ENCODE measurements at regions not wholly inside any gene's neighbourhood (a gene's known extent, or its start where the extent isn't known, plus 50 kb on each side); places are given as distances from the start of the nearest gene placed in this dataset.

DNA sequence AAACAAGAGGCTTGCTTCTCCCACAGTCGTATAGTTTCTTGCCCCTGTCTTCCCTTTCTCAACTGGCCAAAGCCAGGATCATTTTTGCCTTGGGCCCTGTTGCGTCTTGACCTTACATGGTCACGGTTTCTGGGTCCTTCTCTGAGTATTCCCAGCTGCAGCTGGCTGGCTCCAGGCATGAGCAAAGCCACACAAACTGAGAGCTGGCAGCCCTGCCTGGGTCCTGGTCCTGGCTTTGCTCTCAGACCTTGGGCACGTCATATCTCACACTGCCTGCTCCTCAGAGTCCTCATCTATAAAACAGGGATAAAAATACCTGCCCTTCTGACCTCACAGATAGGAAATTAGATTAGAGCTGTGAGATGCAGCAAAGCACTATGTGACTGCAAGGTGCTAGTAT, 277.6 kb downstream of the CBLN1 start:
- Histone ChIP-seq H3K27me3 (no peaks in the 10 kb centered on the region), H3K9me3 (no peaks in the 10 kb centered on the region), H3K36me3 (no peaks in the 10 kb centered on the region), H3K27ac (no peak overlapping the region), H3K4me3 (no peak overlapping the region), H3K4me1 (no peaks in the 10 kb centered on the region)
- ATAC-seq, result no peak
- no peak for DNase-seq
- intact Hi-C loops (cut with DNase I), result no loop called here
- TF ChIP-seq, protein P1, sequence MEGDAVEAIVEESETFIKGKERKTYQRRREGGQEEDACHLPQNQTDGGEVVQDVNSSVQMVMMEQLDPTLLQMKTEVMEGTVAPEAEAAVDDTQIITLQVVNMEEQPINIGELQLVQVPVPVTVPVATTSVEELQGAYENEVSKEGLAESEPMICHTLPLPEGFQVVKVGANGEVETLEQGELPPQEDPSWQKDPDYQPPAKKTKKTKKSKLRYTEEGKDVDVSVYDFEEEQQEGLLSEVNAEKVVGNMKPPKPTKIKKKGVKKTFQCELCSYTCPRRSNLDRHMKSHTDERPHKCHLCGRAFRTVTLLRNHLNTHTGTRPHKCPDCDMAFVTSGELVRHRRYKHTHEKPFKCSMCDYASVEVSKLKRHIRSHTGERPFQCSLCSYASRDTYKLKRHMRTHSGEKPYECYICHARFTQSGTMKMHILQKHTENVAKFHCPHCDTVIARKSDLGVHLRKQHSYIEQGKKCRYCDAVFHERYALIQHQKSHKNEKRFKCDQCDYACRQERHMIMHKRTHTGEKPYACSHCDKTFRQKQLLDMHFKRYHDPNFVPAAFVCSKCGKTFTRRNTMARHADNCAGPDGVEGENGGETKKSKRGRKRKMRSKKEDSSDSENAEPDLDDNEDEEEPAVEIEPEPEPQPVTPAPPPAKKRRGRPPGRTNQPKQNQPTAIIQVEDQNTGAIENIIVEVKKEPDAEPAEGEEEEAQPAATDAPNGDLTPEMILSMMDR (IDR thresholded peaks at IDR 0.05), result no peak

DNA sequence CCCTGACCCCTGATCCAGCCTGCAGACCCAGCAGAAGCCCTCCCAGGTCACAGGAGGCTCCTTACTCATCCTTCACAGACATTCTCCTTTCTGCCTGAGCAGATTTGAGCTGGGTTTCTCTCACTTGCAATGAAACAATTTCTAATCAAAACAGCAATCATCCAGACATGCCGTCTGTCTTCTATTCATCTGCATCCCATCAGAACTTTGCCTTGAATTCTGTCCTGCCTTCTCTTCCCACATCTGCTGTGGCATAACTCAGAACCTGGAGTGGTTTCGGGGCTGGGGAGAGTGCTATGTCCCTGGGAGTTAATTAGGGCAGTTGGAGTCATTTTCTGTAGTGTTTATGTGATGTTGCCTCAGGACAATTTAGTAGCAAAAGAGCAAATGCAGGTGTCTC, 278.6 kb downstream of the CBLN1 start:
- TF ChIP-seq, protein P1 (IDR thresholded peaks at IDR 0.05), result no peak
- no peaks in the 10 kb centered on the region for H3K9me3 ChIP-seq
- no peak for DNase-seq
- ATAC-seq, result no peak
- intact Hi-C loops (cut with DNase I), result no loop called here
- H3K27ac ChIP-seq, result no peak overlapping the region
- no peak overlapping the region for H3K4me3 ChIP-seq
- H3K27me3 ChIP-seq, result no peaks in the 10 kb centered on the region
- H3K4me1 ChIP-seq, result no peaks in the 10 kb centered on the region
- H3K36me3 ChIP-seq, result no peaks in the 10 kb centered on the region

DNA sequence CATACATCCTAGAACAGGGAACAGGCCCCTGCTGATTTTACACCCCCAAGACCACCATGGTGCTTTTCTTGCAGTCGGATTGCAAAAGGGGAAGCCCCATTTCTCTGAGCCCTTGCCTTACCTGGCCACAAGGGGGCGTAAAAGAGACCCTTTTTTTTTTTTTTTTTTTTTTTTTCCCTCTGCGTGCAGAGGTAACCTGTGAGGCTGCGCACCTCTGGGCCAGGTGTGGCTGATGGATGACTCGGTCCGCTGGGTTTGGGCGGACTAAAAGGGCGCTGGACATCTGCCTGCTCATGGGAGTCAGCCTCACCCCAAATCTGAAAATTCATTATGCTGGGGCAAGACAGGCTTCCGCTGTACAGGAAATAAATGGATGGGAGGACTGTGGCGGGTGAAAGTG, 281.0 kb downstream of the CBLN1 start:
- intact Hi-C loops (cut with DNase I), result no loop called here
- ATAC-seq (no peak), DNase-seq (no peak)
- Histone ChIP-seq H3K36me3 (no peaks in the 10 kb centered on the region), H3K9me3 (no peaks in the 10 kb centered on the region), H3K27ac (no peak overlapping the region), H3K4me3 (no peak overlapping the region), H3K4me1 (no peaks in the 10 kb centered on the region), H3K27me3 (no peaks in the 10 kb centered on the region)
- TF ChIP-seq, protein P1 (IDR thresholded peaks at IDR 0.05), result peak; percentile 44

DNA sequence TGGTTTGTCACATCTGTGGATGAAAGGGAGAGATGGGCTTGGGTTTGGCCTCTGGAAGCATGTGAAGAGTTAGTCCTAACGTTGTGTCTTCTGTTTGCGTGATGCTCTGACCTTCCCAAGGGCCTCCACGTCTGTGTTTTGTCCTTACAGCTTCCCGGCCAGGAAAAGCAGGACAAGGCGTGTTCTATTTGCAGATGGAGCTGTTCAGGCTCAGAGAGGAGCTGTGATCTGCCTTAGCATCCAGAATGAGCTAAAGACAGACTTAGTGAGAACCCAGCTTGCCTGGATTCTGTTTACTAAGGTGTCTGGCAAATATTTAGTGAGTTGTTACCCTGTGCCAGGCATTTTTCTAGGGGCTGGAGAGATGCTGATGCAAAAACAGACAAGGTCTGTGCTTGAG, 282.1 kb downstream of the CBLN1 start:
- Histone ChIP-seq H3K27me3 (no peaks in the 10 kb centered on the region), H3K4me3 (no peak overlapping the region), H3K9me3 (no peaks in the 10 kb centered on the region), H3K27ac (no peak overlapping the region), H3K36me3 (no peaks in the 10 kb centered on the region), H3K4me1 (no peaks in the 10 kb centered on the region)
- ATAC-seq (no peak), DNase-seq (no peak)
- TF ChIP-seq, protein P1 (IDR thresholded peaks at IDR 0.05), result no peak
- intact Hi-C loops (cut with DNase I), result no loop called here

DNA sequence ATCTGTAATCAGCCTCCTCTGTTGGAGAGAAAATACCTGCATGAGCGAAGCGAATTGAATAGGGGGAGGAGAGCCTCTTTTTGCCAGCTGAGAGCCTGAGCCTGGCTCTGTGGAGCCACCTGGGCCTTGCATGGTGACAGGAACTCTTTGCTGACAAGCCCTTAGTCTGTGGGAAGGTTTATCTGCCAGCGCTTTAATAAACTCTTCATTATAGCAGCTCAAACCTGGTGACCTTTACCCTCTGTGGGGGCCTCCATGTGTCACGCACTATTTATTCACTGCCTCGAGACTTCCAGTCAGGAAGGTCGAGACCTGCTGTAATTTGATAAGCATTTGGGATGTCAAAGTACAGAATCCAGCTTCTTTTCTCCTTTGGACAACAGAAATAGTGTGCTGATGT, 282.6 kb downstream of the CBLN1 start:
- DNase-seq, result no peak
- TF ChIP-seq, protein P1 (IDR thresholded peaks at IDR 0.05), result no peak
- H3K27ac ChIP-seq, result no peak overlapping the region

DNA sequence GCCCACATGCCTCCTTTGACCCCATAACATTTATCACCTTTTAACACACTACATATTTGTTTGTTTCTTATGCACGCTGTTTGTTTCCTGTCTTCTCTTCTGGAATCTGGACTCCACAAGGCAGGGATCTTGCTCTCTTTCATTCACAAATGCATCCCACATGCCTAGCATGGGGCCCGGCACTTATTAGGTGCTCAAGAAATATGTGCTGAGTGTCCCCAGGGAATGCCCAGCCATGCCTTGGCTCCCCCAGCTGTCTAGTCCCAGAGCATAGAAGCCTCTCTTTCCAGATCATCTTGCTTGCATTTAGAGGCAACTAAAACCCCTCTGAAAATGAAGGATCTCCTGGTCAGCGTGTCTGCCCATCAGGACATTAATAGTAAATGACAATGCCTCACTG, 283.7 kb downstream of the CBLN1 start:
- TF ChIP-seq, protein P1 (IDR thresholded peaks at IDR 0.05), result no peak
- H3K36me3 ChIP-seq, result no peaks in the 10 kb centered on the region
- H3K9me3 ChIP-seq, result no peaks in the 10 kb centered on the region
- no peak overlapping the region for H3K4me3 ChIP-seq
- no peaks in the 10 kb centered on the region for H3K27me3 ChIP-seq
- ATAC-seq (no peak), DNase-seq (no peak)
- no peaks in the 10 kb centered on the region for H3K4me1 ChIP-seq
- H3K27ac ChIP-seq, result no peak overlapping the region
- intact Hi-C loops (cut with DNase I), result no loop called here

More for the DNA sequence above, 282.6 kb downstream of the CBLN1 start:
- H3K36me3 ChIP-seq, result no peaks in the 10 kb centered on the region
- ATAC-seq, result no peak
- intact Hi-C loops (cut with DNase I), result no loop called here
- no peak overlapping the region for H3K4me3 ChIP-seq
- H3K4me1 ChIP-seq, result no peaks in the 10 kb centered on the region
- no peaks in the 10 kb centered on the region for H3K27me3 ChIP-seq
- no peaks in the 10 kb centered on the region for H3K9me3 ChIP-seq

Data from upper lobe of right lung (tissue), 1 donor.